CD8-positive, alpha-beta memory T cell (primary cell): ENCODE measurements at regions not wholly inside any gene's neighbourhood (a gene's known extent, or its start where the extent isn't known, plus 50 kb on each side); places are given as distances from the start of the nearest gene placed in this dataset.
A peak's percentile ranks its signal among the peaks of the same experiment; 100 is the strongest.

Experiments
- CTCF ChIA-PET: fragments of 350-600 bp; sonication (Branson Sonifier 250); formaldehyde crosslinking; loops from one replicate; lab custom pipeline; 2021; ENCODE audit warnings: antibody characterized with exemption; lab: Charles Lee
- POLR2A ChIA-PET: fragments of 350-600 bp; sonication (Branson Sonifier 250); formaldehyde crosslinking; loops from one replicate; lab custom pipeline; 2021; ENCODE audit warnings: antibody characterized with exemption; lab: Charles Lee
- DNase-seq, 5 donors: peaks; one replicate each; pipeline versions ENCODE4 v3.0.0 to v3.0.0-alpha.2; 2020 to 2022; ENCODE audit warnings: mixed read lengths in 1 of 5
- H3K27ac ChIP-seq: one replicate; pipeline ENCODE4 v1.7.0; 2013; ENCODE audit warnings: low read depth, mild to moderate bottlenecking, low read length, moderate library complexity
- H3K27me3 ChIP-seq: 2 replicates; pipeline ENCODE4 v1.7.0; 2013; ENCODE audit warnings: low read length, mild to moderate bottlenecking; ENCODE audit not compliant: insufficient read depth, poor library complexity, severe bottlenecking
- H3K36me3 ChIP-seq: 2 replicates; pipeline ENCODE4 v1.7.0; 2013; ENCODE audit warnings: mild to moderate bottlenecking, low read length, moderate library complexity; ENCODE audit not compliant: insufficient read depth
- H3K4me1 ChIP-seq: 2 replicates; pipeline ENCODE4 v1.7.0; 2013; ENCODE audit warnings: mild to moderate bottlenecking, low read length, moderate library complexity; ENCODE audit not compliant: insufficient read depth
- H3K4me3 ChIP-seq: 2 replicates; pipeline ENCODE4 v1.7.0; 2013; ENCODE audit warnings: mild to moderate bottlenecking, low read length
- H3K9me3 ChIP-seq: 2 replicates; pipeline ENCODE4 v1.7.0; 2013; ENCODE audit warnings: mild to moderate bottlenecking, low read length
- H3K27ac Mint-ChIP-seq, 8 donors: one replicate each; pipeline ENCODE4 v1.8.0; 2020 to 2021; ENCODE audit warnings: mixed read lengths in 8 of 8, mild to moderate bottlenecking in 6 of 8, inconsistent platforms in 3 of 8, moderate library complexity in 3 of 8
- H3K27me3 Mint-ChIP-seq, 2 donors: one replicate each; pipeline ENCODE4 v1.8.0; 2020 to 2021; ENCODE audit warnings: mixed read lengths in 2 of 2, mild to moderate bottlenecking in 1 of 2, moderate library complexity in 1 of 2
- H3K36me3 Mint-ChIP-seq, 3 donors: one replicate each; pipeline ENCODE4 v1.8.0; 2020 to 2021; ENCODE audit warnings: mixed read lengths in 3 of 3, inconsistent platforms in 1 of 3, mild to moderate bottlenecking in 1 of 3
- H3K4me1 Mint-ChIP-seq, 3 donors: one replicate each; pipeline ENCODE4 v1.8.0; 2020 to 2021; ENCODE audit warnings: mixed read lengths in 3 of 3, inconsistent platforms in 1 of 3, mild to moderate bottlenecking in 1 of 3
- H3K4me3 Mint-ChIP-seq, 7 donors: one replicate each; pipeline ENCODE4 v1.8.0; 2020 to 2021; ENCODE audit warnings: mixed read lengths in 7 of 7, mild to moderate bottlenecking in 6 of 7, moderate library complexity in 4 of 7, inconsistent platforms in 2 of 7
- H3K9me3 Mint-ChIP-seq, 5 donors: one replicate each; pipeline ENCODE4 v1.8.0; 2020 to 2022; ENCODE audit warnings: mixed read lengths in 5 of 5, mild to moderate bottlenecking in 3 of 5, moderate library complexity in 2 of 5, inconsistent platforms in 1 of 5

DNA sequence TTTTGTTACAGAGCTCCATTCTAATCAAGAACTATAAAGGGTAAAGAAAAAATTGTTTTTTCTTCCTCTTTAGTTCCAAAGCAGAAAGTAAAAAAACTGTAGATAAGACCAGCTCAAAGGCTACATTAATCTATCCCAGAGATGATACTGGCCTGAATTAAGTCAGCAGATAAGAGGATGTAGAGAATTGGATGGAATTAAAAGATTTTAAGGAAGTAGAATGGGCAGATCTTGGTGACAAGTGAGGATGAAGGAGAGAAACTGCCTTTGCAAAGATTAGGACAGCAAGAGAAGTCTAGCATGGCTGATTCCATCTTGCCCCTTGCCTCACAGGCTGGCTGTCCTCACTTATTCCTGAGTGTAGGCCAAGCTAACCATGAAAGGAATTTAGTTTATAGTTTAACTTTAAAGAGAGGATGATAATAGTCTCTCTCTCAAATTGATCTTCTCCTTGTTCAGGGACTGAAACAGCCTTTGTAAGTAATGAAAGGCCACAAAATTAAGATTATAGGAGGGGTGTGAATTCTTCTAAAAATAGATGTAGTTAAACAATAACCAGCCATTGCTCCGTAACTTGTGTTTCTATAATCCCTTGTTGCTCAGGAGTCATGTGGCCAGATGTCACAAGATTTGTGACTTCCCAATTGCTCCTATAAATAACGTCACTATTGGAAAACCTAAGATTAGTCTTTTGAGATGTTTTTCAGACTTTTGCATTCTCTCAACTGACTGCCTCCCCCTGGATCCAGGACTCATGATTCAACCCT is 265.0 kb upstream of the USP24 start:
- ChIA-PET POLR2A (no interaction called here), CTCF (no interaction called here)

DNA sequence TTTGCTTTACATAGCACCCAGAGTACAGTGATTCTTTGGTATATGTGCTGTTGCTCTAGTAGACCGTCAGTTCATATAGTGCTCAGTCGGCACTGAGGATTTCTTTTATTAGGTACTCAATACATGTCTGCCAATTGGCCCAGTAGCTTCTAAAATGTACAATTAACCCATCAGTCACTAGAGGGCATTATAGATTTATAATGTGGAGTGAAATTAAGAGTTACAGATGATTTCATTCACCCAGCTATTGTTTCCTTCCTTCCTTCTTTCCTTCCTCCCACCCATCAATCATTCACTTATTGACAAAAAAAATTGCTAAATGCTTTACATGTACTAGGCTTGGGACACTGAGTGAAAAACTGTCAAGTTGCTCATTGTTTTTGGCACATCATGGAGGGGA is 263.6 kb upstream of the USP24 start:
- no peaks in the 10 kb centered on the region for H3K27me3 ChIP-seq
- no peaks in the 10 kb centered on the region for H3K36me3 ChIP-seq
- CTCF ChIA-PET, result no interaction called here
- H3K27me3 Mint-ChIP-seq, result peaks cover 15 to 39% of the 10 kb centered on the region in 2 donors
- no peak overlapping the region for H3K27ac ChIP-seq
- H3K4me3 ChIP-seq, result no peak overlapping the region
- H3K9me3 ChIP-seq, result no peaks in the 10 kb centered on the region
- POLR2A ChIA-PET, result no interaction called here
- no peak for DNase-seq
- H3K4me1 Mint-ChIP-seq, result no peaks in the 10 kb centered on the region
- H3K36me3 Mint-ChIP-seq, result no peaks in the 10 kb centered on the region
- H3K4me3 Mint-ChIP-seq, result no peak overlapping the region
- peaks cover 0 to 3% (median 0%) of the 10 kb centered on the region in 5 donors for H3K9me3 Mint-ChIP-seq
- no peaks in the 10 kb centered on the region for H3K4me1 ChIP-seq
- no peak overlapping the region for H3K27ac Mint-ChIP-seq

More for the DNA sequence above, 265.0 kb upstream of the USP24 start:
- peaks cover 10 to 30% of the 10 kb centered on the region in 2 donors for H3K27me3 Mint-ChIP-seq
- no peaks in the 10 kb centered on the region for H3K27me3 ChIP-seq
- H3K4me1 ChIP-seq, result no peaks in the 10 kb centered on the region
- H3K4me1 Mint-ChIP-seq, result no peaks in the 10 kb centered on the region
- H3K9me3 ChIP-seq, result no peaks in the 10 kb centered on the region
- DNase-seq, result no peak
- H3K27ac Mint-ChIP-seq, result no peak overlapping the region
- H3K9me3 Mint-ChIP-seq, result peaks cover 0 to 3% (median 0%) of the 10 kb centered on the region in 5 donors
- no peak overlapping the region for H3K4me3 Mint-ChIP-seq
- H3K27ac ChIP-seq, result no peak overlapping the region
- no peak overlapping the region for H3K4me3 ChIP-seq
- no peaks in the 10 kb centered on the region for H3K36me3 ChIP-seq
- H3K36me3 Mint-ChIP-seq, result no peaks in the 10 kb centered on the region

DNA sequence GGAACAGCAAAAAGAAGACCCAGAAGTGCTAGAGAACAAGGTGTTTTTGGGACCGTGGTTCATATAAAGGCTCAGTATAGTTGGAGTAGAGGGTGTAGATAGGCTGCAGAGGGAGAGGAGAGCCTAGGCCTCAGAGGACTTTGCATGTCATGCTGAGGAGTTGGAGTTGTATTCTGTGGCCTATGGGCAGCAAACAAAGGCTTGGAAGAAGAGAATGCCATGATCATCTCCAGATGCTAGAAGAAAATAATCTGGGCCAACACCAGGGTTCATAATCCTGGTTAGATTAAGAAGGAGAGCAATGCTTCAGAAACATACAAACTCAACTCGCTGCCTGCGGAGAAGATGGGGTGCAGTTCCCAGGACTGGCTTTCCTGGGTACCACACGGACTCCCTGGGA is 262.8 kb upstream of the USP24 start:
- H3K4me1 ChIP-seq, result no peaks in the 10 kb centered on the region
- Mint-ChIP-seq H3K9me3 (peaks cover 0 to 5% (median 0%) of the 10 kb centered on the region in 5 donors), H3K4me1 (no peaks in the 10 kb centered on the region), H3K27me3 (peaks cover 14 to 42% of the 10 kb centered on the region in 2 donors), H3K27ac (no peak overlapping the region), H3K4me3 (no peak overlapping the region), H3K36me3 (no peaks in the 10 kb centered on the region)
- no peak overlapping the region for H3K4me3 ChIP-seq
- H3K36me3 ChIP-seq, result no peaks in the 10 kb centered on the region
- DNase-seq, result no peak
- H3K9me3 ChIP-seq, result no peaks in the 10 kb centered on the region
- no peaks in the 10 kb centered on the region for H3K27me3 ChIP-seq
- CTCF ChIA-PET, result no interaction called here
- H3K27ac ChIP-seq, result no peak overlapping the region
- POLR2A ChIA-PET, result no interaction called here

DNA sequence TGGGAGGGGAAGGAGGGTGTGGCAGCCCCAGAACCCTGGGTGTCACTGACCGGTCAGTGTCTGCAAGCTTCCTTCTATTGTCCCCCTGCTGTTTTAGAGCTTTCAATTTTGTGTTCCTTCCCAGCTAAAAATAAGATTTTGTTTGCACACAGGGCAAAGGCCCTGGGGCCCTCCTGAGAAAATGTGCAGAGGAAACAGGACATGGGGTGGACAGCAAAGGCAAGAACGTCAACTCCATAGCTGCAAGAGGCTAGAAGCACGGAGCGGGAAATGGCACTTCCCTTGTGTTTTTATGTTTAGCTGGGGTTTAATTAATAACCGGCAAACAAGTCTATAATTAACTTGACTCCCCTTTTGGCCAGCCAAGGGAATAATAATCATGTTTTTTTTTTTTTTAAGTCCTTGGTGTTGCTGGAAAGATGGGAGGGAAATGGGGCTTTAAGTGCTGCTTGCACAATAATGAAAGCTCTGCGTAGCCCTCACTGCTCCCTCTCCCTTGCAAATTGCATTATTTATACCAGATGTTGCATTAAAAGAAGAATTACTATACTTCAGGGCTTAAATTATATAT is 261.4 kb upstream of the USP24 start:
- Mint-ChIP-seq H3K27me3 (peaks cover 14 to 39% of the 10 kb centered on the region in 2 donors), H3K27ac (no peak overlapping the region), H3K4me1 (no peaks in the 10 kb centered on the region), H3K4me3 (no peak overlapping the region), H3K36me3 (no peaks in the 10 kb centered on the region), H3K9me3 (peaks cover 0 to 5% (median 0%) of the 10 kb centered on the region in 5 donors)
- Histone ChIP-seq H3K27me3 (no peaks in the 10 kb centered on the region), H3K9me3 (no peaks in the 10 kb centered on the region), H3K36me3 (no peaks in the 10 kb centered on the region), H3K4me1 (no peaks in the 10 kb centered on the region), H3K27ac (no peak overlapping the region), H3K4me3 (no peak overlapping the region)
- POLR2A ChIA-PET, result no interaction called here
- CTCF ChIA-PET, result no interaction called here
- no peak for DNase-seq

DNA sequence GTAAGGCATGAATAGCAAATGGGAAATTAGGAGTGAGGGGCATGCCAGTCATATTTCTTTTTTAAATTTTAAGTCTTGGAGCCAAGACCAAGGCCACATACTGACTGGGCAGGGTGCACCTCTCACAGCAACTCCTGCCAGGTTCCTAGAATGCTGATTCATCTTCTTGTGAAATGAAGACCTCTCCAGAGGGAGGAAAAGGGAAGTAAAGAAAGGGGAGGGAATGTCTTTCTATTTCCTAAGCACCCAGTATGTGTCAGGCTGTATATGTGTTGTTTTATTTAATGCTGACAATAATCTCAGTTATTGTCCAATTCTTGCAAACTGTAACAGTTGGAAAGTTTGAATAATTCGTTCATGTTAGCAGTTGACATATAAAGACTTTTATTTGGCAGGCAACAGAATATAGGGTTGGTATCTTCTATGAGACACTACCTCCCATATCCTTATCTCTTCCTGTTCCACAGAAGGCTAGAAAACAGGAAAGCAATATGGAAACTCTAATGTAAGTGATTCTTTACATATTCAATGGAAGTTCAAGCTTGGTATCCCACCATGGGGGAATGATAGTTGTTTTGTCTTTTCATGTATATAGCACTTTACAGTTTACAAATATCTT is 259.1 kb upstream of the USP24 start:
- Mint-ChIP-seq H3K27ac (no peak overlapping the region), H3K4me1 (no peaks in the 10 kb centered on the region), H3K4me3 (no peak overlapping the region), H3K9me3 (peaks cover 0 to 5% (median 0%) of the 10 kb centered on the region in 5 donors), H3K27me3 (peaks cover 14 to 32% of the 10 kb centered on the region in 2 donors), H3K36me3 (no peaks in the 10 kb centered on the region)
- H3K9me3 ChIP-seq, result no peaks in the 10 kb centered on the region
- DNase-seq, result no peak
- H3K27ac ChIP-seq, result peak overlapping the region; percentile 25
- no peak overlapping the region for H3K4me3 ChIP-seq
- no peaks in the 10 kb centered on the region for H3K4me1 ChIP-seq
- ChIA-PET CTCF (no interaction called here), POLR2A (no interaction called here)
- no peaks in the 10 kb centered on the region for H3K36me3 ChIP-seq
- no peaks in the 10 kb centered on the region for H3K27me3 ChIP-seq

DNA sequence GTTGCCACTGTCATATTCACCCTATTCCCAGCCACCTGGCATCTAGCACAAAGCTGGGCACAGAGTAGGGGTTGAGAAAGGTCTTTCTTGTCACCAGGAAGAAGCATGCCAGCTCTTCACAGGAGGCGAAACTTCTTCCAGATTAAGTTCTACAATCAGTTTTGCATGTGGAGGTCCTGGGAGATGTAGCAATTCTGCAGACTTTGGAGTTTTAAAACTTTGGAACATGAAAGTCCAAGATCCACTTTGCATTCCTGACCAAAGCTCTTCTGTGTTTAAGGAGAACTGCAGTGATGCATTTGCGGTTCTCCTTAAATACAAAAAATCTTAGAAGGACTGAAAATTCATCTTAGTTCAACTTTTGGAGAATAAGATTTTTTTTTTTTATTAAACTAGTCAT is 258.5 kb upstream of the USP24 start:
- Mint-ChIP-seq H3K36me3 (no peaks in the 10 kb centered on the region), H3K9me3 (peaks cover 0 to 5% (median 0%) of the 10 kb centered on the region in 5 donors), H3K4me3 (no peak overlapping the region), H3K27ac (no peak overlapping the region), H3K27me3 (peaks cover 14 to 32% of the 10 kb centered on the region in 2 donors), H3K4me1 (no peaks in the 10 kb centered on the region)
- Histone ChIP-seq H3K36me3 (no peaks in the 10 kb centered on the region), H3K9me3 (no peaks in the 10 kb centered on the region), H3K4me1 (no peaks in the 10 kb centered on the region), H3K4me3 (no peak overlapping the region), H3K27ac (peak overlapping the region; percentile 21), H3K27me3 (no peaks in the 10 kb centered on the region)
- ChIA-PET POLR2A (no interaction called here), CTCF (no interaction called here)
- DNase-seq, result no peak

DNA sequence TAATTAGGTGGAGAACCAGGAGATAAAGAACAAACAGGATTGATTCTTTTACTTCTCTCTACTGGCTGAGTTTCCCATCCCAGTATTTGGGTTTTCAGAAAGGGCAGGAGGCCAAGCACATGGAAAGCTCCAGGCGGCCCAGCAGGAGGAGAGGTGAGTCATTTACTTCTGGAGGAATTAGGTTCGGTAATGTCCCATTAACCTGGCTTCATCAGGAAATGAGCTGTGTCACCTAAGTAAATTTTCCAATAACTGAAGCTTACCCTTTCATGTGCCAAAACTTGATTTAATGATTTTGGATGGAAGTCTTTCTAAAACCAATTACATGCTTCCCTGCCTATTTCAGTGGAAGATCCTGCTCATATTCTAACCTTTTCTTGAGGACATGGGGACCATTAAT is 257.6 kb upstream of the USP24 start:
- H3K27ac ChIP-seq, result no peak overlapping the region
- H3K27me3 ChIP-seq, result no peaks in the 10 kb centered on the region
- Mint-ChIP-seq H3K36me3 (no peaks in the 10 kb centered on the region), H3K9me3 (peaks cover 0 to 5% (median 0%) of the 10 kb centered on the region in 5 donors), H3K27ac (no peak overlapping the region), H3K4me1 (no peaks in the 10 kb centered on the region), H3K27me3 (peaks cover 9 to 29% of the 10 kb centered on the region in 2 donors), H3K4me3 (no peak overlapping the region)
- no peaks in the 10 kb centered on the region for H3K9me3 ChIP-seq
- no peaks in the 10 kb centered on the region for H3K36me3 ChIP-seq
- H3K4me3 ChIP-seq, result no peak overlapping the region
- ChIA-PET POLR2A (no interaction called here), CTCF (no interaction called here)
- H3K4me1 ChIP-seq, result no peaks in the 10 kb centered on the region
- no peak for DNase-seq

DNA sequence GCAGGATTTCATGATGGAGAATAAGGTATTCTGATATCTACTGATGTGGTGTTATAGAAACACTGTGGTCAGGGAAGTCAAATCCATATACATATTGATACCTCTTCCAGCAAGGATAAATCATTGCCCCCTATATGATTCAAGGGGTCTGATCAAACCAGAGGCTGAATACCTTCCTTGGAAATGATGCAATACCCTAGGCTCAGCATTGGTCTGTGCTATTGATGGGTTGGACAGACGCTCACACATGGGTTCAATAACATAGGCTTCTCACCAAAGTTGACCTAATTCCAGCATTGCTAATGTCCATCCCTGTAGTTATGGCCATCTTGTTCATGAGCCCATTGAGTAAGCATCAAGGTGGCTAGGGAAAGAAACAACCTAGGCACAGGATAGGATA is 257.0 kb upstream of the USP24 start:
- H3K36me3 ChIP-seq, result no peaks in the 10 kb centered on the region
- no peak overlapping the region for H3K4me3 ChIP-seq
- Mint-ChIP-seq H3K4me1 (no peaks in the 10 kb centered on the region), H3K27ac (no peak overlapping the region), H3K27me3 (peaks cover 8 to 25% of the 10 kb centered on the region in 2 donors), H3K4me3 (no peak overlapping the region), H3K36me3 (no peaks in the 10 kb centered on the region), H3K9me3 (peaks cover 0 to 1% (median 0%) of the 10 kb centered on the region in 5 donors)
- ChIA-PET POLR2A (no interaction called here), CTCF (no interaction called here)
- no peaks in the 10 kb centered on the region for H3K27me3 ChIP-seq
- DNase-seq, result no peak
- no peak overlapping the region for H3K27ac ChIP-seq
- H3K4me1 ChIP-seq, result no peaks in the 10 kb centered on the region
- no peaks in the 10 kb centered on the region for H3K9me3 ChIP-seq
